Caco-2 (cell line): ENCODE measurements at regions not wholly inside any gene's neighbourhood (a gene's known extent, or its start where the extent isn't known, plus 50 kb on each side); places are given as distances from the start of the nearest gene placed in this dataset.

Experiments used
- BruUV-seq: library from RNA; stranded (reverse); fragments of 400-500 nt; replicated peaks from 2 replicates; lab custom pipeline; 2021; lab: Mats Ljungman, UMichigan
- CTCF ChIA-PET: fragments of 300-600 bp; sonication (Branson Sonifier 250); formaldehyde crosslinking; loops from one replicate; lab custom pipeline; 2022; ENCODE audit warnings: antibody characterized with exemption; lab: Charles Lee
- POLR2A ChIA-PET: fragments of 300-600 bp; sonication (Branson Sonifier 250); formaldehyde crosslinking; loops from one replicate; lab custom pipeline; 2022; ENCODE audit warnings: antibody characterized with exemption; lab: Charles Lee
- DNase-seq, 2 experiments: peaks; one replicate each; pipeline versions ENCODE4 v3.0.0 to v3.0.0-alpha.2; 2020 to 2022
- H3K27me3 ChIP-seq: replicated peaks from 2 replicates; pipeline ENCODE4 v1.6.0; 2011; ENCODE audit warnings: low read length; ENCODE audit not compliant: control insufficient read depth, insufficient read depth
- H3K36me3 ChIP-seq: 2 replicates; pipeline ENCODE4 v1.5.1; 2011; ENCODE audit warnings: low read length; ENCODE audit not compliant: control insufficient read depth, insufficient read depth
- H3K4me1 ChIP-seq: fragments of 250-450 bp; sonication (Bioruptor Pico); 2 replicates; pipeline ENCODE4 v1.5.1; 2020; ENCODE audit warnings: mild to moderate bottlenecking
- H3K4me3 ChIP-seq: 2 replicates; pipeline ENCODE4 v1.5.1; 2011; ENCODE audit warnings: low read depth, mild to moderate bottlenecking, control low read depth, low read length
- H3K9me3 ChIP-seq: fragments of 250-450 bp; sonication (Bioruptor Pico); 2 replicates; pipeline ENCODE4 v1.5.1; 2020; ENCODE audit warnings: mild to moderate bottlenecking, moderate library complexity
- H3K27ac Mint-ChIP-seq: one replicate; pipeline ENCODE4 v1.8.0; 2022; ENCODE audit warnings: mixed read lengths; ENCODE audit not compliant: unreplicated experiment
- H3K27me3 Mint-ChIP-seq: one replicate; pipeline ENCODE4 v1.8.0; 2022; ENCODE audit warnings: mixed read lengths; ENCODE audit not compliant: insufficient read depth, unreplicated experiment
- H3K36me3 Mint-ChIP-seq: one replicate; pipeline ENCODE4 v1.8.0; 2022; ENCODE audit warnings: mild to moderate bottlenecking, mixed read lengths; ENCODE audit not compliant: insufficient read depth, unreplicated experiment
- H3K4me1 Mint-ChIP-seq: one replicate; pipeline ENCODE4 v1.8.0; 2022; ENCODE audit warnings: low read depth, mixed read lengths; ENCODE audit not compliant: unreplicated experiment
- H3K4me3 Mint-ChIP-seq: one replicate; pipeline ENCODE4 v1.8.0; 2022; ENCODE audit warnings: mild to moderate bottlenecking, moderate library complexity, mixed read lengths; ENCODE audit not compliant: unreplicated experiment
- H3K9me3 Mint-ChIP-seq: one replicate; pipeline ENCODE4 v1.8.0; 2022; ENCODE audit warnings: mixed read lengths; ENCODE audit not compliant: unreplicated experiment
- intact Hi-C: fragments of 100-400 bp; cut with micrococcal nuclease; formaldehyde crosslinking; loops from one replicate; pipeline ENCODE4 v1.10.0; 2022; ENCODE audit not compliant: unreplicated experiment
- TF ChIP-seq, protein P1 (sequence below), 2 experiments: fragments of 200-600 bp in 1 of 2; IDR thresholded peaks; 1 replicate in 1 of 2; 2 replicates in 1 of 2; pipeline versions ENCODE4 v1.5.1 to v1.8.0; 2011 to 2022; ENCODE audit warnings: antibody characterized with exemption in 1 of 2, control low read depth in 1 of 2, inconsistent platforms in 1 of 2, low read depth in 1 of 2, low read length in 1 of 2, mild to moderate bottlenecking in 1 of 2, moderate library complexity in 1 of 2; ENCODE audit not compliant: insufficient read depth in 1 of 2, severe bottlenecking in 1 of 2, unreplicated experiment in 1 of 2

DNA sequence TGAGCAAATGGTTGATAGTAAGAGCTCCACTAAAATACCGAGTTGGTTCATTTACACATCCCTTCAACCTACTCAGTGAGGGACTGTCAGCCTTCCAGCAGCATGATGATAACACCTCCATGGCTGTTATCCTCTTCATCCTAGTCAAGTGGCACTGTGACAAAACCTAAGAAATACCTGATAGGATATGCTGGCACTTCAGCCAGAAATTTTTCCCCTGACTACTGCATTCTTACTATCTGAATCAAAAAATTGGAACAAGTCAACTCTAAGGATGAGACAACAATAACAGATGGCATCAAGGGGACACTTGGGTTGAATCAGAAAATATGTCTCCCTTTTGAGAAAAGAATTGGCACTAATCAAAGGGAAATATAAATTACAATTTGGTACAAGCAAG is 193.9 kb downstream of the KCTD12 start:
- H3K4me3 Mint-ChIP-seq = no peak overlapping the region
- TF ChIP-seq, protein P1, sequence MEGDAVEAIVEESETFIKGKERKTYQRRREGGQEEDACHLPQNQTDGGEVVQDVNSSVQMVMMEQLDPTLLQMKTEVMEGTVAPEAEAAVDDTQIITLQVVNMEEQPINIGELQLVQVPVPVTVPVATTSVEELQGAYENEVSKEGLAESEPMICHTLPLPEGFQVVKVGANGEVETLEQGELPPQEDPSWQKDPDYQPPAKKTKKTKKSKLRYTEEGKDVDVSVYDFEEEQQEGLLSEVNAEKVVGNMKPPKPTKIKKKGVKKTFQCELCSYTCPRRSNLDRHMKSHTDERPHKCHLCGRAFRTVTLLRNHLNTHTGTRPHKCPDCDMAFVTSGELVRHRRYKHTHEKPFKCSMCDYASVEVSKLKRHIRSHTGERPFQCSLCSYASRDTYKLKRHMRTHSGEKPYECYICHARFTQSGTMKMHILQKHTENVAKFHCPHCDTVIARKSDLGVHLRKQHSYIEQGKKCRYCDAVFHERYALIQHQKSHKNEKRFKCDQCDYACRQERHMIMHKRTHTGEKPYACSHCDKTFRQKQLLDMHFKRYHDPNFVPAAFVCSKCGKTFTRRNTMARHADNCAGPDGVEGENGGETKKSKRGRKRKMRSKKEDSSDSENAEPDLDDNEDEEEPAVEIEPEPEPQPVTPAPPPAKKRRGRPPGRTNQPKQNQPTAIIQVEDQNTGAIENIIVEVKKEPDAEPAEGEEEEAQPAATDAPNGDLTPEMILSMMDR (IDR thresholded peaks at IDR 0.05; ENCODE audit: insufficient read depth in 1 of 2, low read depth in 1 of 2, low read length in 1 of 2, severe bottlenecking in 1 of 2, unreplicated experiment in 1 of 2) = no peak
- peaks cover 12% of the 10 kb centered on the region for H3K4me1 Mint-ChIP-seq
- Histone ChIP-seq H3K9me3 (no peaks in the 10 kb centered on the region), H3K27me3 (no peaks in the 10 kb centered on the region), H3K4me1 (peaks cover 19% of the 10 kb centered on the region), H3K36me3 (no peaks in the 10 kb centered on the region), H3K4me3 (no peak overlapping the region)
- no peaks in the 10 kb centered on the region for H3K27me3 Mint-ChIP-seq
- ChIA-PET CTCF (no interaction called here), POLR2A (no interaction called here)
- H3K27ac Mint-ChIP-seq = no peak overlapping the region
- peaks cover 10% of the 10 kb centered on the region for H3K9me3 Mint-ChIP-seq
- intact Hi-C loops = no loop called here
- no peaks in the 10 kb centered on the region for H3K36me3 Mint-ChIP-seq
- BruUV-seq = no TSS peak
- no peak for DNase-seq

GRCh38 chr13:76690611-76691010 is 195.6 kb downstream of the KCTD12 start:
- ChIA-PET CTCF (no interaction called here), POLR2A (no interaction called here)
- H3K9me3 ChIP-seq = no peaks in the 10 kb centered on the region
- TF ChIP-seq, protein P1 (IDR thresholded peaks at IDR 0.05; ENCODE audit: insufficient read depth in 1 of 2, low read depth in 1 of 2, low read length in 1 of 2, severe bottlenecking in 1 of 2, unreplicated experiment in 1 of 2) = no peak
- no peaks in the 10 kb centered on the region for H3K27me3 ChIP-seq
- Mint-ChIP-seq H3K36me3 (no peaks in the 10 kb centered on the region), H3K27ac (no peak overlapping the region), H3K4me3 (no peak overlapping the region), H3K4me1 (no peaks in the 10 kb centered on the region), H3K27me3 (no peaks in the 10 kb centered on the region), H3K9me3 (peaks cover 10% of the 10 kb centered on the region)
- BruUV-seq = no TSS peak
- no peaks in the 10 kb centered on the region for H3K36me3 ChIP-seq
- no peak overlapping the region for H3K4me3 ChIP-seq
- H3K4me1 ChIP-seq = peaks cover 1% of the 10 kb centered on the region
- intact Hi-C loops = no loop called here
- no peak for DNase-seq

DNA sequence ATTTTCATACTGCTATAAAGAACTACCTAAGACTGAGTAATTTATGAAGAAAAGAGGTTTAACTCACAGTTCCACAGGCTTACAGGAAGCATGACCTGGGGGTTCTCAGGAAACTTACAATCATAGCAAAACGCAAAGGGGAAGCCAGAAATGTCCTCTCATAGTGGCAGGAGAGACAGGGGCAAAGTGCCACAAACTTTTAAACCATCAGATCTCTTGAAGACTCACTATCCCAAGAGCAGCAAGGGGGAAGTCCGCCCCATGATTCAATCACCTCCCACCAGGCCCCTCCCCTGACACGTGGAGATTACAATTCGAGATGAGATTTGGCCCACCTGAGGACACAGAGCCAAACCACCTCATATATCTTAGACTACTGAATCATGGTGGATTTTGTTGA is 198.7 kb downstream of the KCTD12 start:
- BruUV-seq = no TSS peak
- Mint-ChIP-seq H3K9me3 (no peaks in the 10 kb centered on the region), H3K27me3 (peaks cover 3% of the 10 kb centered on the region), H3K36me3 (no peaks in the 10 kb centered on the region), H3K4me1 (no peaks in the 10 kb centered on the region), H3K27ac (no peak overlapping the region), H3K4me3 (no peak overlapping the region)
- H3K4me3 ChIP-seq = no peak overlapping the region
- no peaks in the 10 kb centered on the region for H3K36me3 ChIP-seq
- no peak for DNase-seq
- ChIA-PET POLR2A (no interaction called here), CTCF (no interaction called here)
- no peaks in the 10 kb centered on the region for H3K27me3 ChIP-seq
- intact Hi-C loops = no loop called here
- no peaks in the 10 kb centered on the region for H3K4me1 ChIP-seq
- TF ChIP-seq, protein P1 (IDR thresholded peaks at IDR 0.05; ENCODE audit: insufficient read depth in 1 of 2, low read depth in 1 of 2, low read length in 1 of 2, severe bottlenecking in 1 of 2, unreplicated experiment in 1 of 2) = no peak
- no peaks in the 10 kb centered on the region for H3K9me3 ChIP-seq
